Embryonic facial prominence (tissue), 1 donor: ENCODE measurements at regions not wholly inside any gene's neighbourhood (a gene's known extent, or its start where the extent isn't known, plus 50 kb on each side); places are given as distances from the start of the nearest gene placed in this dataset.
"Not testable (repeated sequence)": the region's sequence is repeated elsewhere in the genome, so short reads cannot be mapped to it uniquely, and the experiment has no call there.

Source experiments
- DNase-seq: peaks from one replicate; pipeline ENCODE4 v3.0.0-alpha.2; 2016; ENCODE audit errors: extremely low spot score

DNA sequence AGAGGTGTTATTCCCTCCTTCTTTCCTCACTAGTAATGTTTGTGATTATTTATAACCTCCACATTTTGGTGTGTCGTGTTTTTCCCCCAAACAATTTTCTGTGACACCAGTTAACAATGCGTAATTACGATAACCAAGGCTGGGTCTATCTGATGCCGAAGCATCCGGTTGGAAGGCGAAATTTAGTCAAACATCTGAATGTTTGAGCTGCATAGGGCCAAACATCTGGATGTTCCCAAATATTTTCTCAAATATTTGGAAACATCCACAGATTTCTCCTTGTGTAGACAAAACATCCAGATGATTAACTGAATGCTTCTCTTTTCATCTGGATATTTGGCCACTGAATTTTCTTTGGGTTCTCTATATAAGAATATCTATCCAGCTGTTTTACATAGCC lies 371.7 kb downstream of the NFIB start:
- no peak for DNase-seq

DNA sequence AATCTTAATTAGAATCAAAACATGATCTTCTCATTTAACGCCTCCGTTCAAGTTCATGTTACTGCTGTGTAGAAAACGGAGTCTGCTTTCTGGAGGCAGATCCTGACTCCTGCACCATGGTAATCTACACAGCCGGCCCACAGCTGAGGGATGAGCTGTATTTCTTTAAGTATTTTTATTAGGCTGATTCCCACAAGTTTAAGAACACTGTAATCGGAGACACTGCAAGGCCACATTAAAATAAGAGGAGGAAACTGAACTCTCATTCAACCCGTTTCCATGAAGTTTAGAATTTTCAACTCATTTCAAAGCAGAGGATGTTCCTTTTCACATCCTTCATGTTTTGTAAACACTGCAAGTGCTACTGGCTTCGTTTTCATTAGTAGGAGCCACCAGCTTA lies 372.2 kb downstream of the NFIB start:
- peak; percentile 43 for DNase-seq

DNA sequence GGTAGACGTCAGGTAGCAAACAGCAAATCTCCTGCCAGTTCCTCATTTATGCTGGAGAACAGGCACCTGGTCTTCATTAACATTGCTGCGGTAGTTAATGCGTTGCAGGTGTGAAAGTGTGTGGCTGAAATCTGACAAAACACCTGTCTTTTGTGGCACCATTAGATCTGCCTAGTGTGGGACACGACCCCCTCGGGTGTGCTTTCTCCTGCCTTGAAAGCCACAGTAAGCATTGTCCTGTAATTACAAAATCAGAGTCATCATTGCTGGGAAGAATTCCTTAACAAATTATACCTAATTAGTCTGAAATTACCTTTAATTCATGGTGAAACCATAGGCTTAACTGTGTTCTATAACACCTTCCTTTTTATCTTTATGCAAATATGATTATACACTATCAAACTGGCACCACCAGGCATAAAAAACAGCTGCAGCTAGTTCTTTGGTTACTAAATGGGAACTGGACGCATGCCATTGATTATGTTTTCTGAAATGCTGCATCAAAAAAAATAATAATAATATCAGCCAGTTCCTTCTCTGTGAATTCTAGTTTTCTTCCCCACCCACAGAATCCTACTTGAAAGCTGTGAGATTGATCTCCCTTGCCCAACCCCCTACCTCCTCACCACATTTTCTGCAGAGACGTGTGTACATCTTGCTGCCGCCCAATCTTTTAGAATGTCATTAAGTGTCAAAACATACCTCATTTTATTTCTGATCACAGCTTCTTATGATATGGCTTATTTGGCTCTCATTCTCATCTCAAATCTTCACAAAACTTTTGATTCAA lies 374.0 kb downstream of the NFIB start:
- no peak for DNase-seq

DNA sequence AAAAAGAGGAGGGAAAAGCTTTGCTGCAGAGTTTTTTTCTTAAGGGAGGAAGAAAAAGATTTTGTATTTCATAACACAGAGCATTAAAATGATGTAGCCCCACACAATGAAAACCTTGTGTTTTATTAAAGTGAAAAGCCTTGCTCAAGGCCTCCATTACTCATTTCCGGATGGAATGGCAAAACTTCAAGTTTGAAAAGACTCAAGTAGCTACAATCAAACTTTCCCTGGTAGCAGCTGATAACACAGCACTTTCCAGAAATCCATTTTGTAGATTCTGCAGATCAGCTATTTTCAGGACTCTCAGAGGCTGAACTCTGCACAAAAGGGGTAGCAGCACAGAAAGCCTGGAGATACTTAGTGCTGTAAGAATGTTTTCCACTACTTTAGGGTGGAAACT lies 374.8 kb downstream of the NFIB start:
- DNase-seq, result no peak

DNA sequence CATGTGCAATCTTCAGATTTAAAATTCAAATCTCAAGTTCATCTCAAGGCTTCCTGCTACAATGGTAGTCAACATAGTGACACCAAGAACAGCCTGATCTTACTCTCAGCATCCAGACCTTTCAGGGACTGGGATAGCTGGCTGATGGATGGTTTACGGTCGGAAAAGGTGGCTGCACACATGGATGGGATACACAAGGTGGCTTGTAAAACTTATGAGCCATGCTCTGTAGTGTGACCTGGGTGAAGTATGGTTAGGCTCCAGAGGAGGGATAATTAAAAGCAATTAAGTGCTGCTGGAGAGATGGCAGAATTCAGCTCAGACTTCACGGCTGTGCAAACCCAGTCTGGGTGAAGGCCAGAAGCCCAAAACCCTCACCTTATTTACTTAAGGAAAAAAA lies 379.5 kb downstream of the NFIB start:
- DNase-seq, result no peak

GRCh38 chr9:13933268-13933656 lies 380.7 kb downstream of the NFIB start:
- no peak for DNase-seq

DNA sequence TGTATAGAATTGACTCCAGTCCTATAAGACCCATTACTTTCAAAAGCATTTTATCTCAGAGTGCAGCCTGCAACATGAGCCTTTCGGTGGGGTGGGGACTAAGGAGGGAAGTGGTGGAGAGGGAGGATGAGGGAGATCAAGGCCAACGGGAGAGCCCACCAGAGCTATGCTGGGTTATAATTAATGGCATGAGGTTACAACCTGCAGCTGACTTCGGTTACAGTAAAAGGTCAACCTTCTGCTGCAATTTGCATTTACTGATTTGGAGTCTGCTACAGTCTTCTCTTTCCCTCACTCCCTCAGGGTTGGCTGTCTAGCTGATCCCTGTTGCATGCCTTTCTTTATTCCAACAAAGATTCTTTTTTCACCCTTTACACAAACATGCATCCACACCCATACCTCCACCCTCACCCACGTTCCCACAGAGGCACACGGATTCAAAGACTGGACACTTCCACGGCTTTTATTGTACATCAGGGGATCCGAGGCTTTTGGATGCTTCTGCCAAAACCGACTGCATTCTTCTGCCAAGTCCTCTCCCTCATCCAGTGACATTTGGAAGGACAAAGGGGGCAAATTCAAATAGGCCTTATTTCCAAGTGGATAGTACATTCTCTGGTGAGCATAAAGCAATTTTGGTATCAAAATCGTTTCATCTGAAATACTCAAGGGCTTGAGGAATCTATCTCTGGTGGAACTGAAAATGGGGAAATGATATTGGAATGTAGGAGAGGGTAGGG lies 381.2 kb downstream of the NFIB start:
- no peak for DNase-seq

- no peak for DNase-seq
These were observed 384.9 kb downstream of the NFIB start for GRCh38 chr9:13929013-13929412.

- DNase-seq, result no peak
These were observed 390.6 kb downstream of the NFIB start for GRCh38 chr9:13923381-13923780.

DNA sequence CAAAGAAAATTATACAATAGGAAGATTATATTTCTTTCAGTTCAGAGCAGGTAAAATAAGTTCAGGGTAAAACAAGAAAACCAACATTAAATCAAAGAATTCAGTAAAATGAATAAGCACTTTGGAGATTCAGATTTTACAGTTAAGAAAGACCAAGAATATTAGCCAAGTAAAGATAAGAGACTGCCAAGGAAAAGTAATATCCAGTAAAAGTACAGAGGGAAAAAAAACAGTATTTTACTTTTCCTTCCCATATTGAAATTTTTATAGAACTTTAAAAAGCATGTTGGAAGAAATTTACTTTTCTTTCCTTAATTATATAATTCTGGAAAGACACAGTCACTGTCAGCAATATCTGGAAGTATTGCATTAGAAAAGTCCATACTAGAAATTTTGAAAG lies 393.4 kb downstream of the NFIB start:
- DNase-seq, result no peak

- no peak for DNase-seq
These were observed 394.5 kb downstream of the NFIB start for GRCh38 chr9:13919401-13919800.

DNA sequence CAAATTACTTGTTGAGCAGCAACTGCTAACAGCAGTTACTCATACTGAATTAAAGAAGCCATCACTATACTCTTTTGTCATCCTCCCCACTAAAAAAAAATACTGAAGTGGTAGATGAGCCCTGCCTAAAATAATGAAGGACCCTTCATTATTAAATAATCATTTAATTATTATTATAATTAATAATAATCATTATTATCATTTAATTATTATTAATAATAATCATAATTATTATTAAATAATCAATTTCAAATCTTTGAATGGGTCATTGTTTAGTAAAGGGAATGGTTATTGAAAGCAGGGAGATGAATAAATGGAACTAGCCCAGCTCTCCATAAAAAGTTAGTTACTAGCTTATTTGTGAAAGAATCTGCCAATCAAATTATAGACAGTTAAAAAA lies 396.4 kb downstream of the NFIB start:
- no peak for DNase-seq

GRCh38 chr9:13915591-13916301 lies 398.2 kb downstream of the NFIB start:
- no peak for DNase-seq

- no peak for DNase-seq
These were observed 398.8 kb downstream of the NFIB start for GRCh38 chr9:13915131-13915530.

DNA sequence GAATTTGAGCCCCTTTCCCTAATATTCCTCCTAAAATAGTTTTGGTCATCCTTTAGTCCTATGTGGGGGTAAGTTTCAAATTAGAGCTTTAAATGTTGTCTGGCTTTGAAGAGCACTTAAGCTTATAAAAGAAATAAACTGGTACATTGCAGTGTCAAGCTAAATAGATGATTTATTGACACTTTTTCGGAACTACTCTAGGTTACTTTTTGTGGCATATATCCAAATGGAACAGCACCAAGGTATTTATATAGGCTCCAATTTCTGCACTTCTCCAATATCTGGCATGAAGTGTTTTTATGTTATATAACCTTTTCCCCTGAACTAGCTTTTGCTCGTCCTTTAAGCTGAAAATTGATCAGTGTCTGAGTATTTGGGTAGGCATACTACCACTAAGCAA lies 402.5 kb downstream of the NFIB start:
- DNase-seq, result no peak

GRCh38 chr9:13907842-13908241 lies 406.1 kb downstream of the NFIB start:
- DNase-seq, result not testable (repeated sequence)

GRCh38 chr9:13904746-13905145 lies 409.2 kb downstream of the NFIB start:
- no peak for DNase-seq

DNA sequence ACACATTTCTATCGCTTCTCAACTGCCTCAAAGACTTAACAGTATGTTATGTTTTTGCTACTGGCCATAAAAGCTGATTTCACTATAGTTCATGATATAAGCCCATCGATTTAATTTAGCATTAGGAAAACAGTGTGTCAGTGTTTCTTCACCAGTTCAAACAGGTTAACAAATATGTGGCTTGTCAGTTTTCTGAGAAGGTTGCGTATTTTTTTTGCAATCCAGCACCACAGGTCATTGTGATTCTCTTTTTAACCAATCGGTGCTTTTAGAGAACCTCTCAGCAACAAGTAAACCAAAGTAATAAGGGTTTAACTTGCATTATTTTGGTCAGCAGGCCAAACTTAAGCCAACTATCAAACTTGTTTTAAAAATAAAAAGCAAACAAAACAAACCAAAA lies 409.6 kb downstream of the NFIB start:
- no peak for DNase-seq

DNA sequence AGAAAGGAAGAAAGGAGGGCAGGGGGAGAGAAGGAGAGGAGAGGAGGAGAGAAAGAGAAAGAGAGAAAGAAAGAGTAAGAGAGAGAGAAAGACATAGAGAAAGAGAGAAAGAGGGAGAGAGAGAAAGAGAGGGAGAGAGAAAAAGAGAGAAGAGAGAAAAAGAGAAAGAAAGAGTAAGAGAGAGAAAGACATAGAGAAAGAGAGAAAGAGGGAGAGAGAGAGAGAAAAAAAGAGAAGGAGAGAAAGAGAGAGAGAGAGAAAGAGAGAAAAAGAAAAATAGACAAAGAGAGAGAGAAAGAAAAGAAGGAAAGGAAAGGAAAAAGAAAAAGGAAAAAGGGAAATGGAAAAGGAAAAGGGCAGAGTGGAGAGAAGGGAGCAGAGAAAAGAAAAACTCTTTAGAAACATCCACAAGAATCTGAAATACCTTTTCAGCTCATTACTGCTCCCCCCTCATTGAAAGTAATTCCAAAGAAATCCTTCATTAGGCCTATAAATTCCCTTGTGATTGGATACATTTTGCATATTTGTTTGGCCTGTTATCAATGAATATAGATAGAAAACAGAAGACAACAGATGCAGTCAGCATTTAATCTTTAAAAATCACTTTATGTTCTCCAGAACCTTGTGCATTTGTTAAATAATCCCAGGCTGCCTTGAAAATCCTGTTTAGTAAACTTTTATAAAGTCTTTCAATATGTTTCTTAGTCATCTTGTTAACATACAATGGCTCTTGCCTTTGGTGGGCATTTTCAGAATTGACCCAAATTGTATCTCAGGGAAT lies 411.5 kb downstream of the NFIB start:
- DNase-seq, result no peak

GRCh38 chr9:13901176-13901575 lies 412.8 kb downstream of the NFIB start:
- no peak for DNase-seq

DNA sequence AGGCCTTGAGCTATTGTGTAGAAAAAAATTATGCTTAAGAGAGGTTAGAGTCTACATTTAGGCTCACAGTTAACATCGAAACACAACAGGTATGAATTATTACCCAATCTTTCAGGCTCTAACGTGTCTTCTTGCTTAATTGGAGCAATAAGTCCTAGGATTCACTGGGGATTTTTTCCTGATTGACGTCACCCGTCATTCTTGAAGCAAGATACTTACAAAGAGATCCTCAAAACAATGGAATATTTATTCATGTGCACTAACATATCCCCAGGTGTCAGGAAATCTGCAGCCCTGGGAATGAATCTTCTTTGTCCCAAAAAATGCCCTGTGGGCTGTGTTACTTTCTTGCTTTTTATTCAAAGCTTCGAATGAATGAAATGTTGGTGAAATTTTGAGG lies 413.5 kb downstream of the NFIB start:
- DNase-seq, result no peak

GRCh38 chr9:13899924-13900323 lies 414.0 kb downstream of the NFIB start:
- DNase-seq, result no peak
